Mesenchymal stem cell (in vitro differentiated cells and primary cell): ENCODE measurements at regions not wholly inside any gene's neighbourhood (a gene's known extent, or its start where the extent isn't known, plus 50 kb on each side); places are given as distances from the start of the nearest gene placed in this dataset.

Experiments
- DNase-seq: peaks from one replicate; pipeline ENCODE4 v3.0.0-alpha.2; 2013
- H2AFZ ChIP-seq: one replicate; pipeline ENCODE4 v1.6.1; 2013; ENCODE audit warnings: low read depth, mild to moderate bottlenecking, control low read depth, inconsistent platforms, low read length, moderate library complexity
- H2AK5ac ChIP-seq: 2 replicates; pipeline ENCODE4 v1.6.1; 2013; ENCODE audit warnings: low read length, moderate library complexity, mild to moderate bottlenecking, inconsistent platforms; ENCODE audit not compliant: severe bottlenecking
- H2BK120ac ChIP-seq: one replicate; pipeline ENCODE4 v1.6.1; 2013; ENCODE audit warnings: low read depth, mild to moderate bottlenecking, inconsistent platforms, low read length, moderate library complexity
- H2BK12ac ChIP-seq, 2 experiments: one replicate each; pipeline ENCODE4 v1.6.1; 2013; ENCODE audit warnings: inconsistent platforms in 2 of 2, low read length in 2 of 2, mild to moderate bottlenecking in 2 of 2, moderate library complexity in 2 of 2, control low read depth in 1 of 2
- H2BK15ac ChIP-seq: one replicate; pipeline ENCODE4 v1.6.1; 2013; ENCODE audit warnings: mild to moderate bottlenecking, low read depth, inconsistent platforms; ENCODE audit not compliant: poor library complexity, severe bottlenecking
- H2BK5ac ChIP-seq: 2 replicates; pipeline ENCODE4 v1.6.1; 2013; ENCODE audit warnings: low read depth, mild to moderate bottlenecking, low read length, control low read depth, inconsistent platforms; ENCODE audit not compliant: poor library complexity, severe bottlenecking
- H3K14ac ChIP-seq, 2 experiments: one replicate each; pipeline ENCODE4 v1.6.1; 2013; ENCODE audit warnings: inconsistent platforms in 2 of 2, low read length in 2 of 2, control low read depth in 1 of 2, mild to moderate bottlenecking in 1 of 2, moderate library complexity in 1 of 2
- H3K18ac ChIP-seq, 2 experiments: one replicate each; pipeline ENCODE4 v1.6.1; 2013; ENCODE audit warnings: inconsistent platforms in 2 of 2, low read length in 2 of 2, control low read depth in 1 of 2, low read depth in 1 of 2, mild to moderate bottlenecking in 1 of 2
- H3K23ac ChIP-seq, 2 experiments: one replicate each; pipeline ENCODE4 v1.6.1; 2013; ENCODE audit warnings: inconsistent platforms in 2 of 2, low read length in 2 of 2, mild to moderate bottlenecking in 2 of 2, moderate library complexity in 2 of 2, control low read depth in 1 of 2
- H3K27ac ChIP-seq: 2 replicates; pipeline ENCODE4 v1.5.1; 2013; ENCODE audit warnings: mild to moderate bottlenecking, moderate library complexity, low read length, control low read depth, inconsistent platforms; ENCODE audit not compliant: poor library complexity, severe bottlenecking
- H3K27me3 ChIP-seq, 2 experiments: 2 replicates each; pipeline versions ENCODE4 v1.6.1 to v1.7.0; 2013; ENCODE audit warnings: low read length in 2 of 2, mild to moderate bottlenecking in 2 of 2, moderate library complexity in 2 of 2, control low read depth in 1 of 2, inconsistent platforms in 1 of 2; ENCODE audit not compliant: control insufficient read depth in 1 of 2, insufficient read depth in 1 of 2
- H3K36me3 ChIP-seq, 2 experiments: 2 replicates each; pipeline versions ENCODE4 v1.6.1 to v1.7.0; 2013; ENCODE audit warnings: low read length in 2 of 2, control low read depth in 1 of 2, inconsistent platforms in 1 of 2, low read depth in 1 of 2, mild to moderate bottlenecking in 1 of 2; ENCODE audit not compliant: insufficient read depth in 2 of 2, control insufficient read depth in 1 of 2
- H3K4ac ChIP-seq, 2 experiments: one replicate each; pipeline ENCODE4 v1.6.1; 2013; ENCODE audit warnings: inconsistent platforms in 2 of 2, low read length in 2 of 2, mild to moderate bottlenecking in 2 of 2, moderate library complexity in 2 of 2, control low read depth in 1 of 2, low read depth in 1 of 2
- H3K4me1 ChIP-seq: 2 replicates; pipeline ENCODE4 v1.6.1; 2013; ENCODE audit warnings: low read depth, low read length, control low read depth; ENCODE audit not compliant: control insufficient read depth, insufficient read depth
- H3K4me2 ChIP-seq: 2 replicates; pipeline ENCODE4 v1.6.1; 2013; ENCODE audit warnings: low read length, mild to moderate bottlenecking, inconsistent platforms; ENCODE audit not compliant: poor library complexity, severe bottlenecking
- H3K4me3 ChIP-seq, 2 experiments: 2 replicates each; pipeline versions ENCODE4 v1.5.1 to v1.7.0; 2013; ENCODE audit warnings: low read length in 2 of 2, mild to moderate bottlenecking in 2 of 2, control low read depth in 1 of 2, low read depth in 1 of 2; ENCODE audit not compliant: insufficient read depth in 1 of 2
- H3K79me1 ChIP-seq: replicated peaks from 2 replicates; pipeline ENCODE4 v1.6.1; 2013; ENCODE audit warnings: mild to moderate bottlenecking, control low read depth, low read length, inconsistent platforms; ENCODE audit not compliant: poor library complexity, severe bottlenecking
- H3K9ac ChIP-seq: 2 replicates; pipeline ENCODE4 v1.7.0; 2013; ENCODE audit warnings: mild to moderate bottlenecking, low read length, moderate library complexity
- H3K9me3 ChIP-seq: 2 replicates; pipeline ENCODE4 v1.7.0; 2013; ENCODE audit warnings: mild to moderate bottlenecking, low read length; ENCODE audit not compliant: control insufficient read depth
- H4K8ac ChIP-seq: one replicate; pipeline ENCODE4 v1.6.1; 2013; ENCODE audit warnings: inconsistent platforms, mild to moderate bottlenecking, low read length, moderate library complexity
- H4K91ac ChIP-seq: one replicate; pipeline ENCODE4 v1.6.1; 2013; ENCODE audit warnings: mild to moderate bottlenecking, low read length, inconsistent platforms
- WGBS: methylation state at CpG from one replicate; pipeline ENCODE4 v1.1.7; 2013; ENCODE audit warnings: mixed read lengths; 5-methylcytosine and 5-hydroxymethylcytosine counted together

DNA sequence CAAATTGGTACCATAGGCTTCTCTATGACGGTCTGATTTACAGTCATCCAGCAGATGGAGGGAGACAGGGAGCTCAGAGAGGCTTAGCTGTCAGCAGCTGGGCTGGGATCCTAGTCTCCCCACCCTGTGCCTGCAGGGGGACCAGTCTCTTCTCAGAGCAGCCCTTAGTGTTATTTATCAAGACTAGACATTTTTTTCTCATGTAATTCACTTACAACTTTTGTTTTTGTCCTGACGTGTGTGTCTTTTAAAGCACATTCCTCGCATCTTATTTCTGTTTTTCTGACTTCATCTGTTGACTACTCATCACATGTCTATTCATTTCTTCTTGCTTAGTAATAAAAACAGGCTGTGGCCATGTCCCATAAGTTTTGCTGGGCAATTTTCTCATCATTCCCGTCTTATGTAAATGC is 116.1 kb downstream of the KLF13 start:
- Histone ChIP-seq H3K18ac (no peak overlapping the region), H3K4me2 (no peak overlapping the region), H2BK5ac (no peak overlapping the region), H3K4me3 (peak overlapping the region in 1 of 2 experiments; percentile 43), H3K27me3 (peaks cover 0 to 3% of the 10 kb centered on the region in 2 experiments), H3K4me1 (peaks cover 10% of the 10 kb centered on the region), H4K91ac (peak overlapping the region; percentile 27), H3K14ac (no peak overlapping the region), H2AFZ (no peak overlapping the region), H2BK120ac (no peak overlapping the region), H4K8ac (peak overlapping the region; percentile 69), H3K27ac (no peak overlapping the region), H2BK12ac (no peak overlapping the region), H3K36me3 (no peaks in the 10 kb centered on the region), H3K9ac (peak overlapping the region; percentile 83), H2BK15ac (no peak overlapping the region), H3K4ac (no peak overlapping the region), H2AK5ac (no peak overlapping the region), H3K9me3 (no peaks in the 10 kb centered on the region), H3K79me1 (no peaks in the 10 kb centered on the region), H3K23ac (no peak overlapping the region)
- peak; percentile 90 for DNase-seq
- WGBS, result 18% methylated on average over 4 of the region's 4 CpGs

DNA sequence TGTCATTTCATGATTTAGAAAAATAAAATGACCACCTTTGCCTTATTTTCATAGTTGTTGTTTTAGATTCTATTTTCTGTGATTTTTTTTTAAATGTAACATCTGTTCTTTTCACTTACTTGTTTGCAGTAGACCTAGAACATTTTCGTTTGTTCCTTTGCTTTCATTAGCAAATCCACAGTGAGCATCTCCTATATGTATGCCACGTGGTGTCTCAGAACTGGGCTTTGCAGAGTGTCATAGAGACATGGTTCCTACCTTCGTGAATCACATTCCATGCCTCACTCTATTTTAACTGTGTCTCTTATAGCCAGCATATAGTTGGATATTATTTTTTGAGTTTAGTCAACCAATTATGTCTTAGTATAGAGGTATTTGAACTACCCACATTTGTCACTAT is 118.2 kb downstream of the KLF13 start:
- Histone ChIP-seq H3K27me3 (no peaks in the 10 kb centered on the region), H4K8ac (no peak overlapping the region), H2BK12ac (no peak overlapping the region), H3K27ac (no peak overlapping the region), H2BK5ac (no peak overlapping the region), H2BK15ac (no peak overlapping the region), H3K4me3 (no peak overlapping the region), H3K9me3 (no peaks in the 10 kb centered on the region), H3K4ac (no peak overlapping the region), H2AFZ (no peak overlapping the region), H3K4me2 (no peak overlapping the region), H3K14ac (no peak overlapping the region), H3K9ac (no peak overlapping the region), H3K23ac (no peak overlapping the region), H2BK120ac (no peak overlapping the region), H4K91ac (no peak overlapping the region), H3K18ac (no peak overlapping the region), H2AK5ac (no peak overlapping the region), H3K79me1 (no peaks in the 10 kb centered on the region), H3K36me3 (no peaks in the 10 kb centered on the region), H3K4me1 (peaks cover 10% of the 10 kb centered on the region)
- no peak for DNase-seq
- 90% methylated on average over 2 of the region's 3 CpGs for WGBS

DNA sequence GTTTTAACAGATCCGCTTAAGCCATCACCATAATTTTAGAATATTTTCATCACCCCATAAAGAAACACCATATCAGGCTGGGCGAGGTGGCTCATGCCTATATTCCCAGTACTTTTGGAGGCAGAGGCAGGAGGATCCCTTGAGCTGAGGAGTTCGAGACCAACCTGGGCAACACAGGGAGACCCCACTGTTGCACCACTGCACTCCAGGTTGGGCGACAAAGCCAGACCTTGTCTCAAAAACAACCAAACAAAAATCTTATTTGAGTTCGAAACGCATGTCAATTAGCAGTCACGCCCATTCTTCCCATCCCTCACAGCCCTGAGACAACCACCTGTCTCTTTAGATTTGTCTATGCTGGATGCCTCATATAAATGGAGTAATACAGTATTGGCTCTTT is 119.9 kb downstream of the KLF13 start:
- no peak overlapping the region for H2BK5ac ChIP-seq
- H3K27me3 ChIP-seq, result no peaks in the 10 kb centered on the region
- no peak overlapping the region for H3K18ac ChIP-seq
- no peak for DNase-seq
- H3K9me3 ChIP-seq, result peaks cover 9% of the 10 kb centered on the region
- no peak overlapping the region for H4K91ac ChIP-seq
- H2BK12ac ChIP-seq, result no peak overlapping the region
- no peak overlapping the region for H3K23ac ChIP-seq
- H3K27ac ChIP-seq, result no peak overlapping the region
- no peak overlapping the region for H3K14ac ChIP-seq
- 90% methylated on average over 5 of the region's 7 CpGs for WGBS
- H3K4me3 ChIP-seq, result no peak overlapping the region
- no peak overlapping the region for H3K4ac ChIP-seq
- no peak overlapping the region for H2AK5ac ChIP-seq
- H3K4me1 ChIP-seq, result peaks cover 6% of the 10 kb centered on the region
- H4K8ac ChIP-seq, result no peak overlapping the region
- no peaks in the 10 kb centered on the region for H3K36me3 ChIP-seq
- no peak overlapping the region for H3K4me2 ChIP-seq
- H3K9ac ChIP-seq, result no peak overlapping the region
- no peak overlapping the region for H2BK120ac ChIP-seq
- H2AFZ ChIP-seq, result no peak overlapping the region
- no peaks in the 10 kb centered on the region for H3K79me1 ChIP-seq
- H2BK15ac ChIP-seq, result no peak overlapping the region

DNA sequence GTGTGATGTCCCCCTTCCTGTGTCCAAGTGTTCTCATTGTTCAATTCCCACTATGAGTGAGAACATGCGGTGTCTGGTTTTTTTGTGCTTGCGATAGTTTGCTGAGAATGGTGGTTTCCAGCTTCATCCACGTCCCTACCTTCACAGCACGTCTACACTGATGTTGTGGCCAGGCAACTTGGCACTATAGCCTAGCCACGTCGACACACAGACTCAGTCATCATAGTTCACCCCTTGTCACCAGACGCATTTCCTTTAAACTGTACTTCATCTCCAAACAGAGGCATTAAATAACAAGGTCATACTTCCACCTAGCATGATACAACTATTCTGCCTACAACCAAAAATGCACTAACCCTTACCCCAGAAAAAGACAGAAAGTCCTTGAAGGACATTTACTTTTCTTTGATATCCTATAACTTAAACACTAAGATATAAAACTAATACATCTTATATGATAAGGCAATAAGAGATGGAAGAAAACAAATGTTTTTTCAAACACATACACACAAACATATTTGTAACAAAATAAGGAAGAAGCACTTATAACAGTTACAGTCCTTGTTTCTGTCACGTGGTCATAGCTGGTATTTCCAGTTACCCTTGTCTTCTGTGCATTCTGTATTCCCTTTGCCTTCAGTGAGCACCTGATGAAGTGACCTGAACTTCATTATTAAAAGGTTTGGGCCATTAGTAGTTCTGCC is 121.4 kb downstream of the KLF13 start:
- H3K27me3 ChIP-seq, result no peaks in the 10 kb centered on the region
- H3K4me1 ChIP-seq, result no peaks in the 10 kb centered on the region
- H3K23ac ChIP-seq, result no peak overlapping the region
- no peak overlapping the region for H2BK120ac ChIP-seq
- H2AFZ ChIP-seq, result no peak overlapping the region
- no peak overlapping the region for H3K27ac ChIP-seq
- H2BK15ac ChIP-seq, result no peak overlapping the region
- no peak overlapping the region for H2BK5ac ChIP-seq
- 90% methylated on average over 8 of the region's 8 CpGs for WGBS
- no peak overlapping the region for H3K14ac ChIP-seq
- peaks cover 11% of the 10 kb centered on the region for H3K9me3 ChIP-seq
- H3K36me3 ChIP-seq, result no peaks in the 10 kb centered on the region
- H4K8ac ChIP-seq, result no peak overlapping the region
- H3K4me2 ChIP-seq, result no peak overlapping the region
- no peak overlapping the region for H3K18ac ChIP-seq
- no peak overlapping the region for H3K4me3 ChIP-seq
- H3K9ac ChIP-seq, result no peak overlapping the region
- no peak overlapping the region for H4K91ac ChIP-seq
- H3K79me1 ChIP-seq, result no peaks in the 10 kb centered on the region
- H2AK5ac ChIP-seq, result no peak overlapping the region
- H3K4ac ChIP-seq, result no peak overlapping the region
- DNase-seq, result no peak
- H2BK12ac ChIP-seq, result no peak overlapping the region
